H9 (cell line): ENCODE measurements at regions not wholly inside any gene's neighbourhood (a gene's known extent, or its start where the extent isn't known, plus 50 kb on each side); places are given as distances from the start of the nearest gene placed in this dataset.

Source experiments
- DNase-seq: peaks from one replicate; pipeline ENCODE4 v3.0.0-alpha.2; 2017
- H2AFZ ChIP-seq: one replicate; pipeline ENCODE4 v1.6.1; 2013; ENCODE audit warnings: mild to moderate bottlenecking, low read length, control low read depth, moderate library complexity
- H2AK5ac ChIP-seq: 2 replicates; pipeline ENCODE4 v1.6.1; 2013; ENCODE audit warnings: low read length, control low read depth, mixed read lengths; ENCODE audit not compliant: insufficient read length
- H2BK120ac ChIP-seq: one replicate; pipeline ENCODE4 v1.6.1; 2013; ENCODE audit warnings: low read depth, mild to moderate bottlenecking, low read length, control low read depth, inconsistent platforms; ENCODE audit not compliant: poor library complexity, severe bottlenecking
- H2BK12ac ChIP-seq: 2 replicates; pipeline ENCODE4 v1.6.1; 2013; ENCODE audit warnings: low read length, control low read depth, mixed read lengths, low read depth; ENCODE audit not compliant: insufficient read length
- H2BK15ac ChIP-seq: 2 replicates; pipeline ENCODE4 v1.6.1; 2013; ENCODE audit warnings: low read depth, low read length, control low read depth
- H2BK20ac ChIP-seq: one replicate; pipeline ENCODE4 v1.6.1; 2013; ENCODE audit warnings: low read depth, mild to moderate bottlenecking, low read length, control low read depth, inconsistent platforms; ENCODE audit not compliant: poor library complexity, severe bottlenecking
- H2BK5ac ChIP-seq: 2 replicates; pipeline ENCODE4 v1.6.1; 2013; ENCODE audit warnings: low read length, control low read depth, mixed read lengths; ENCODE audit not compliant: insufficient read length
- H3K14ac ChIP-seq: 2 replicates; pipeline ENCODE4 v1.6.1; 2013; ENCODE audit warnings: low read length, control low read depth; ENCODE audit not compliant: insufficient read depth
- H3K18ac ChIP-seq: 2 replicates; pipeline ENCODE4 v1.6.1; 2013; ENCODE audit warnings: low read depth, mild to moderate bottlenecking, mixed read lengths, low read length, control low read depth; ENCODE audit not compliant: insufficient read length
- H3K23ac ChIP-seq: 2 replicates; pipeline ENCODE4 v1.6.1; 2013; ENCODE audit warnings: low read length, control low read depth, mixed read lengths, low read depth; ENCODE audit not compliant: insufficient read length
- H3K23me2 ChIP-seq: 2 replicates; pipeline ENCODE4 v1.6.1; 2013; ENCODE audit warnings: low read depth, mild to moderate bottlenecking, mixed read lengths, low read length, control low read depth; ENCODE audit not compliant: insufficient read length, poor library complexity, severe bottlenecking
- H3K27ac ChIP-seq: 2 replicates; pipeline ENCODE4 v1.5.1; 2013; ENCODE audit warnings: low read length, control low read depth, mixed read lengths, low read depth; ENCODE audit not compliant: insufficient read length
- H3K27me3 ChIP-seq: 2 replicates; pipeline ENCODE4 v1.6.1; 2013; ENCODE audit warnings: low read length, control low read depth, inconsistent platforms; ENCODE audit not compliant: insufficient read depth
- H3K4ac ChIP-seq: 2 replicates; pipeline ENCODE4 v1.6.1; 2013; ENCODE audit warnings: low read depth, mild to moderate bottlenecking, control low read depth, inconsistent platforms, low read length, moderate library complexity
- H3K4me1 ChIP-seq: 2 replicates; pipeline ENCODE4 v1.6.1; 2013; ENCODE audit warnings: low read length, control low read depth, inconsistent platforms; ENCODE audit not compliant: insufficient read depth
- H3K4me2 ChIP-seq: 2 replicates; pipeline ENCODE4 v1.6.1; 2013; ENCODE audit warnings: low read length, control low read depth, mixed read lengths; ENCODE audit not compliant: insufficient read length, insufficient read depth
- H3K56ac ChIP-seq: 2 replicates; pipeline ENCODE4 v1.6.1; 2013; ENCODE audit warnings: low read depth, mild to moderate bottlenecking, mixed read lengths, low read length, control low read depth; ENCODE audit not compliant: insufficient read length
- H3K79me1 ChIP-seq: 2 replicates; pipeline ENCODE4 v1.6.1; 2013; ENCODE audit warnings: low read depth, mild to moderate bottlenecking, moderate library complexity, low read length, control low read depth, inconsistent platforms; ENCODE audit not compliant: insufficient read depth, poor library complexity, severe bottlenecking
- H3K79me2 ChIP-seq: 2 replicates; pipeline ENCODE4 v1.6.1; 2013; ENCODE audit warnings: low read length, control low read depth, inconsistent platforms; ENCODE audit not compliant: insufficient read depth
- H3K9ac ChIP-seq: 2 replicates; pipeline ENCODE4 v1.6.1; 2013; ENCODE audit warnings: low read length, control low read depth, mixed read lengths; ENCODE audit not compliant: insufficient read length; ENCODE audit errors: extremely low read depth
- H3K9me3 ChIP-seq: one replicate; pipeline ENCODE4 v1.6.1; 2013; ENCODE audit warnings: low read depth, low read length, inconsistent platforms; ENCODE audit not compliant: control insufficient read depth
- H3T11ph ChIP-seq: one replicate; pipeline ENCODE4 v1.6.1; 2013; ENCODE audit warnings: mild to moderate bottlenecking, low read length, control low read depth, inconsistent platforms
- H4K20me1 ChIP-seq: one replicate; pipeline ENCODE4 v1.6.1; 2013; ENCODE audit not compliant: control insufficient read depth, insufficient read length, insufficient read depth
- H4K5ac ChIP-seq: 2 replicates; pipeline ENCODE4 v1.6.1; 2013; ENCODE audit warnings: low read depth, mild to moderate bottlenecking, mixed read lengths, low read length, control low read depth; ENCODE audit not compliant: insufficient read length
- H4K8ac ChIP-seq: replicated peaks from 2 replicates; pipeline ENCODE4 v1.6.1; 2013; ENCODE audit warnings: low read length, control low read depth, mixed read lengths, low read depth; ENCODE audit not compliant: insufficient read length
- H4K91ac ChIP-seq: 2 replicates; pipeline ENCODE4 v1.6.1; 2013; ENCODE audit warnings: low read depth, mild to moderate bottlenecking, moderate library complexity, mixed read lengths, low read length, control low read depth; ENCODE audit not compliant: insufficient read length
- H3K27ac Mint-ChIP-seq, 3 experiments: 2 replicates in 2 of 3; 3 replicates in 1 of 3; pipeline ENCODE4 v1.8.0; 2020 to 2021; ENCODE audit warnings: mixed read lengths in 3 of 3, mild to moderate bottlenecking in 1 of 3, moderate library complexity in 1 of 3
- H3K27me3 Mint-ChIP-seq: 2 replicates; pipeline ENCODE4 v1.8.0; 2021; ENCODE audit warnings: low read depth, mild to moderate bottlenecking, moderate library complexity, mixed read lengths
- H3K36me3 Mint-ChIP-seq, 3 experiments: 2 replicates in 2 of 3; 3 replicates in 1 of 3; pipeline ENCODE4 v1.8.0; 2020 to 2021; ENCODE audit warnings: low read depth in 3 of 3, mixed read lengths in 3 of 3; ENCODE audit not compliant: insufficient read depth in 1 of 3
- H3K4me1 Mint-ChIP-seq, 2 experiments: 2 replicates each; pipeline ENCODE4 v1.8.0; 2020; ENCODE audit warnings: mixed read lengths in 2 of 2
- H3K4me3 Mint-ChIP-seq, 2 experiments: 2 replicates in 1 of 2; 3 replicates in 1 of 2; pipeline ENCODE4 v1.8.0; 2020 to 2021; ENCODE audit warnings: mild to moderate bottlenecking in 2 of 2, mixed read lengths in 2 of 2, moderate library complexity in 1 of 2
- H3K9me3 Mint-ChIP-seq, 2 experiments: 2 replicates in 1 of 2; 3 replicates in 1 of 2; pipeline ENCODE4 v1.8.0; 2020; ENCODE audit warnings: mild to moderate bottlenecking in 2 of 2, mixed read lengths in 2 of 2, moderate library complexity in 1 of 2
- CTCF ChIP-seq: fragments of 200-600 bp; sonication (generic); conservative IDR thresholded peaks from 3 replicates; pipeline ENCODE4 v1.8.0; 2021; ENCODE audit warnings: antibody characterized with exemption, mild to moderate bottlenecking
- whole genome bisulfite sequencing: extraction: QIAGEN DNeasy Blood & Tissue Kit; methylation state at CpG from one replicate; pipeline ENCODE4 v1.1.7; 2013; ENCODE audit warnings: missing lambda C conversion rate, low lambda C conversion rate, mixed read lengths; ENCODE audit not compliant: insufficient read length; ENCODE audit errors: extremely low coverage; 5-methylcytosine and 5-hydroxymethylcytosine counted together

DNA sequence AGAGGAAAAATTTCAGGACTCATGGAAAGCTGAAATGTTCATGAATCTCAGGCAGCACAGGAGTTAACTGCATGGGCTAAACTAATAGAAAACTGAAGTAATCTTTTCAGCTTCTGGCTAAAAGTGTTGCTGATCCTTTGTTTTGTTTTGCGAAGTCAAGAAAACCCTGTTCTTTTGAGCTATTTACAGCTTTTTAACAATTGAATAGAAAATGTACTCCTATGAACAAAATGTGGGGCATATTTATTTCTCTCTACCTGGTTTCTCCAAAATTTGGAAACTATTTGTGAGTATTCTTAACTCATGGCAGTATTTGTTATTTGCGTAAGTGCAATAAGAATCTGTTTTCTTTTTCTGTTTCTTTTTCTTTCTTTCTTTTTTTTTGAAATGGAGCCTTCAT lies 818.8 kb upstream of the CITED2 start:
- Histone ChIP-seq H3K79me1 (no peaks in the 10 kb centered on the region), H3K4me1 (no peaks in the 10 kb centered on the region), H4K20me1 (no peaks in the 10 kb centered on the region), H3K9me3 (peaks cover 25% of the 10 kb centered on the region), H3K9ac (no peak overlapping the region), H3K18ac (no peak overlapping the region), H3K79me2 (no peaks in the 10 kb centered on the region), H2BK120ac (no peak overlapping the region), H3K56ac (no peak overlapping the region), H4K91ac (no peak overlapping the region), H2BK20ac (no peak overlapping the region), H2BK12ac (no peak overlapping the region), H2BK5ac (no peak overlapping the region), H3K27me3 (no peaks in the 10 kb centered on the region), H3K4ac (no peak overlapping the region), H3K23ac (no peak overlapping the region), H2AFZ (no peak overlapping the region), H4K5ac (no peak overlapping the region), H3K4me2 (no peak overlapping the region), H2BK15ac (no peak overlapping the region), H3K14ac (no peak overlapping the region), H4K8ac (no peak overlapping the region), H3T11ph (no peak overlapping the region), H3K23me2 (no peaks in the 10 kb centered on the region), H2AK5ac (no peak overlapping the region), H3K27ac (no peak overlapping the region)
- Mint-ChIP-seq H3K4me1 (no peaks in the 10 kb centered on the region), H3K27me3 (no peaks in the 10 kb centered on the region; the same call in 1 of the 2 replicates), H3K36me3 (peaks cover 30 to 67% (median 56%) of the 10 kb centered on the region in 3 experiments), H3K27ac (no peak overlapping the region), H3K4me3 (no peak overlapping the region; a peak in 1 of 5 replicates), H3K9me3 (peaks cover 67 to 74% of the 10 kb centered on the region in 2 experiments)
- no CpG with 5 or more reads among the region's 2 CpGs for WGBS
- no peak for DNase-seq
- TF ChIP-seq CTCF: no peak
